GM19452 (cell line): ENCODE measurements at regions not wholly inside any gene's neighbourhood (a gene's known extent, or its start where the extent isn't known, plus 50 kb on each side); places are given as distances from the start of the nearest gene placed in this dataset.
"Not testable (repeated sequence)": the region's sequence is repeated elsewhere in the genome, so short reads cannot be mapped to it uniquely, and the experiment has no call there.

Experiments used
- ATAC-seq: cut with Tn5 transposase; IDR thresholded peaks from one replicate; pipeline ENCODE4 v1.9.1; 2021; ENCODE audit not compliant: unreplicated experiment

DNA sequence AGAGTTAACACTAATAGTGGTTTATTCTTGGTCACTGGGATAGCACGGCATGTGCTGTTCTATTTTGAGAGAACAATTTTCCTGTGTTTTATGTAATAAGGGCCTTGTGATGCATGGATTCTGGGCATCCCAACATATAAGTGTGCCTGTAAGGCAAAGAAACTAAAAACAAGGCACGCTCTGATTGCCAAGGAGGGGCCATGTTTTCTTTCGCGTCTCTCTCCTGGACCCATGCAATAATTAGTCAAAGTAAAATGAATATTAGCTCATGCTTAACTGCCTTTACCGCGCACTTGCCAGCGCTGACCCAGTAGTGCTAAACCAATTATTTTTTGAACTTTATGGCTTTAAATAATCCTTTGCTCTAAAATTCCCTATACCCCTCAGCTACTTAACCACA is 140.9 kb downstream of the PSAT1 start:
- ATAC-seq = no peak

DNA sequence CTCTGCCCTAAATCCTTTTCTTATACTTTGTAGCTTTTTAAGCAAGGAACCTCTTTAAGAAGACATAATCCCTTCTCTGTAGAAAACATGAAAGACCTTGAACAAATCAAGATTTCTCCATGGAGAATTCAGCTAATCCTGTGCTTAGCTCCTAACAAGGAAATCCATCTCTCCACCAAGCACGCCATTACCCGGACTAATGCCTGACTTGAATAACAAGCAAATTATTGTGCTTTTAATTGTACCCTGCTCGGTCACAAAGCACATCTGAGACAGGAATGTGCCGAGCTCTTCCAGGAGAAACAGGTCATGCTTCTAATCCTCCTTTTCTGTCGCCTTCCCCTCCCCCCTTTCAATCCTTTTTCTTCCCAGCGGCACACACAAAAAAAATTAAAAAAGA is 141.3 kb downstream of the PSAT1 start:
- ATAC-seq = no peak

DNA sequence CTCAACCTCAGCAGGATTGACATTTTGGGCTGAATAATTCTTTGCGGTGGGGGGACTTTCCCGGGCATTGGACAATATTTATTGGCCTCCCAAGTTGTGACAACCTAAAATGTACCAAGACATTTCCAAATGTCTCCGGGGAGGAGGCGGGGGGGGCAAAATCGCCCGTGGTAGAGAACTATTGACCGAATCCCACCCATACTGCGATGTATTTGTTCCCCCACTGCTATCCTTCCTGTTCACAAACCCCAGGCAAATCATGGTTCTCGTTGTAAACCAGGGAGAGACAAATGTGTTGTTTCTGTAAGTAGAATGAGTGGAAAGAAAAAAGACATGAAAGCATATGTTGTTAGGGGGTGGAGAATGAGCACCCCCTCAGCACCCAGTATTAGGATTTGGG is 141.9 kb downstream of the PSAT1 start:
- ATAC-seq = no peak

DNA sequence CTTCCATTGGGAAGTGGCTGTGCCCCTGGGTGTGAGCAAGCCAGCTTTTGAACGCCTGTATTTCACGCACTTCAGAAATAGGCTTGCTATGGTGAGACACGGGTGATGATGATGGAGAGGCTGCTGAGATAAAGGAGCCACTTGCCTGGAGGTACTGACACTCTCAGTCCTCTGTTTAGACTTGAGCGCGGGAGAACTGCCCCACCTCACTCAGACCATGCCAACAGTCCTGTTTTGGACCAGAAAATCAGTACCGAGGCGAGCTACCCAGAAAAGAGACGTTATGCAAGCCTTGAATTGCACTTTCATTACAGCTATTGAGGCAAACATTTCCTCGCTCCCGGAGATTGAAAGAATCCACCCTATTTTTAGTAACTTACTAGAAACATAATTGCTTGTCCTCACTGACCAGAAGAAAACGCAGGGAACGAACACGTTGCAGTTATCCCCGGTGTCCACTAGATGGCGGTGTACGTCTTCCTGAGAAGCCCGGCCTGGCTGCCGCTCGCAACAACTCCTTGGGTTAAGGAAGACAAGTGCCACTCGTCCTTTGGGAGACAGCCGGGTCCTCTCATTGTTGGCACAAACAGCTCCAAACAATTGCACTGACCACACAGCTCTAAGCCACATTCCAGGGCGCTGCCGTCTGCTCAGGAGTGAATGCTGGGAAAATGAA is 142.4 kb downstream of the PSAT1 start:
- peak; percentile 92 for ATAC-seq

DNA sequence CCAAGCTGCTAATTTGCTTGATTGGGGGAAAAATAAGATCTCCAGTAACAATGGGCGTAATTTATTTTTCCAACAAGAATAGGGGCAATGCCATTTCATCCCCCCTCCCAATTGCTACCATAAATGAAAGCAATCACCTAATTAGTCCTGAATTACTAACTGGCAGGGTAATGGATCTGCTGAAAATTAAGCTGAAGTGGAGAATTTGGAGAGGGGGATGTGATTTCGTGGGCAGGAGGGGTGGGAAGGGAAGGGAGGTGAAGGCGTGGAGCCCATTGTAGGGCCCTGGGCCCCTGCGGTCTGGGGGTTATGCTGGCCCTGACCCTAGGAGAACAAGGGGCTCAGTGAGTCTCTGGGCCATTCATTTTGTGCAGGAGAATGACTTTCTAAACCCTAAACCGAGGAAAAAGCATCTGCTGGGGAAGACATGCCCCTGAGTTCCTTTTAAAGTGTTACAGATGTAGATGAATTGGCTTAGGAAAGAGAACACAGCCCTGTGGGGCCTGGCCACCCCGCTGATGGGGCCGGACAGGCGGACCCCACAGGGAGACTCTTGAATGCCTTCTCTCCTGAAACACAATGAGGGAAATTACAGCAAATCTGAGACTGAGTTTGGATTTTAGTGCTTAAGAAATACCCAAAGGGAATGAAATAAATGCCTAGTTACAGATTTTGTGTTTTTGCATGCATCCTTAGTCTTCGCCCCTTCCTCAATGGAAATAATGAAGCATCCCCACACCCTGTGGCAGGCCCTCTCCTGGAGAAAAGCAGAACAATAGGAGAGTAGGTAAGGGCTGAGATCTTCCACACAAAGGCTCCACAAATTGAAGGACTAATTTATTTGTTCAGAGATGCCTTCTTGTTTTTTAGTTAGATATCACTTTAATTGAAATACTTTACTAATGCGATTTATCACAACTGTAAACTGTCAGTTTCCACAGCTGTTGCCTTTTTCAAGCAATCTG is 143.2 kb downstream of the PSAT1 start:
- ATAC-seq = no peak

DNA sequence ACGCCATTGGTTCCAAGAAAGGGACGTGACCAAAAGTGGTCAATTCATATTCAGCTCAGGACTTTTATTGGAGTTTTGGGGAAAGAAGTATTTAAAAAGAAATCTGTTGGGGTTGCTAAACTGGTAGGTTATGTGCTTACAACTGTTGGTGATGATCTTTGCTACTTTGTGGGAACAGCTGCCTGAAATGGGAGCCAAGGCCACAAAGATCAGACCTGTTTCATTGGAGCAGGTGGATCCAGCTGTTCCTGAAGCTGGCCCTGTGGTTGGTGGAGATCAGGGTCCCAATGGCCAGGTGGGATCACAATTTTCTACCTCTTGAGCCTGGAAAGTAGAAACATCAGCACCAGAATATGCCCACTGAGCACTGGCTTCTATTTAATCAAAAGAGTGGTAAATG is 144.5 kb downstream of the PSAT1 start:
- ATAC-seq = no peak

DNA sequence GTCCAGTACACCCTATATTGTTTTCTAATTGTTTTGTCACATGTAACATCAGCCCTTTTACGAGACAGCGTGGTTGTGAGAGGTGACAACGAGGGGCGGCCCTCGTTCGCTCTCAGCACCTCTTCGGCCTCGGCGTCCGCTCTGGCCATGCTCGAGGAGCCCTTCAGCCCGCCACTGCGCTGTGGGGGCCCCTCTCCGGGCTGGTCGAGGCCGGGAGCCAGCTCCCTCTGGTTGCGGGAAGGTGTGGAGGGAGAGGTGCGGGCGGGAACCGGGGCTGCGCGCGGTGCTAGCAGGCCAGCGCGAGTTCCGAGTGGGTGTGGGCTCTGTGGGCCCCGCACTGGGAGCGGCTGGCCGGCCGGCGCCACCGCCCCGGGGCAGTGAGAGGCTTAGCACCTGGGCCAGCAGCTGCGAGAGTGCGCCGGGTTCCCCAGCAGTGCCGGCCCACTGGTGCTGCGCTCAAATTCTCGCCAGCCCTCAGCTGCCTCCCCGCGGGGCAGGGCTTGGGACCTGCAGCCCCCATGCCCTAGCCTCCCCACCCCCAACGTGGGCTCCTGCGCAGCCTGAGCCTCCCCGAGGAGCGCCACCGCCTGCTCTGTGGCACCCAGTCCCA is 145.0 kb downstream of the PSAT1 start:
- no peak for ATAC-seq

DNA sequence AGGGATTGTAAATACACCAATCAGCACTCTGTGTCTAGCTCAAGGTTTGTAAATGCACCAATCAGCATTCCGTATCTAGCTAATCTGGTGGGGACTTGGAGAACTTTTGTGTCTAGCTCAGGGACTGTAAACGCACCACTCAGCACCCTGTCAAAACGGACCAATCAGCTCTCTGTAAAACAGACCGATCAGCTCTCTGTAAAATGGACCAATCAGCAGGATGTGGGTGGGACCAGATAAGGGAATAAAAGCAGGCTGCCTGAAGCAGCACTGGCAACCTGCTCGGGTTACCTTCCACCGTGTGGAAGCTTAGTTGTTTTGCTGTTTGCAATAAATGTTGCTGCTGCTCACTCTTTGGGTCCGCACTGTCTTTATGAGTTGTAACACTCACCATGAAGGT is 145.7 kb downstream of the PSAT1 start:
- ATAC-seq = not testable (repeated sequence)

DNA sequence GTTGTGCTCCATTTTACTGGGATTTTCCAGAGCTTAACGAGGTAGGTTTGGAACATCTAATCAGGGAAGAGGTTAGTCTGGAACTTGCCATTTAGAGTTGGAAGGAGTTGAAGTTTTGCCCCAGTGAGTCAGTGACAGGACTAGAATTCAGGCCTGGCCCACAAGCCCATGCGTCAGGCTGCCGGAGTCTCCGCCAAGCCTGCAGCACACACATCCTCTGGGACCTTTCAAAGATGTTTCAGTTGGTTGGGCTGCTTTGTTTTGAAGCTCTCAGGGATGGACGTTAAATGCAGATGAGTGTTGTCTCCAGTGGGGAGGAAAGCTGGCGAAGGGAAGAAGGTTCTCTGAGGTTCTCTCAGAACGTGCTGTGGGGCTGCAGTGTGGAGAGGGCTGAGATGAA is 147.0 kb downstream of the PSAT1 start:
- no peak for ATAC-seq

DNA sequence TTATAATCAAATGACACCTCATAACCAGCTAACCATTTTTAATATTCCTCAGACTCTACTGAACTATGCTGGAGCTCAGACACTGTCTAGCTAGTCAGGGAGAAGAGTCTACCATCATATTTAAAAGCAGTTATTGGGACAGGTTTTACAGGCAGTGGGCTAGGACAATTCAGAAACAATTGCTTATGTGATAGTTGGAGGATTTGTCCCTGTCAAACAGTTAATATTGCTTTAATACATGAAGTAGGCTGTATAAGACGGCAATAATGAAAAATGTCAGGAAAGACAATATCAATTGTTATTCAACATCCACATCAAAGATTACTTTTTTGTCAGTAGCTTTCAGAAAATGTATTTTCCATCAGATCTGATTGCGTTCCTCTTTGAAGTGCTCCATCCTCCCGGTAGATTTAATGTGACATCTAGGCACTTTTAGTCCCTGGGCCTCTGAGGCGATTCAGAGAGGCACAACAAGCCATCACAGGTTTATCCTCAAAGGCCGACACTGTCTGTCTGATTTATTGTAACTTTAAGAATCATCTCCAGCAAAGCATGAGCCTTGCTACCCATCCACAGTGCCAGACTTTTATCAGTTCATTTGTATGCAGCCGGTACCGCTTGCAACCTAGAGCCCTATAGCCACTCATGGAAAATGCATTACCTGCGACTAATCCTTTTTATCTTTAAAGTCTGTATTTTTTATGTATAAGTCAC is 152.2 kb downstream of the PSAT1 start:
- ATAC-seq = no peak

DNA sequence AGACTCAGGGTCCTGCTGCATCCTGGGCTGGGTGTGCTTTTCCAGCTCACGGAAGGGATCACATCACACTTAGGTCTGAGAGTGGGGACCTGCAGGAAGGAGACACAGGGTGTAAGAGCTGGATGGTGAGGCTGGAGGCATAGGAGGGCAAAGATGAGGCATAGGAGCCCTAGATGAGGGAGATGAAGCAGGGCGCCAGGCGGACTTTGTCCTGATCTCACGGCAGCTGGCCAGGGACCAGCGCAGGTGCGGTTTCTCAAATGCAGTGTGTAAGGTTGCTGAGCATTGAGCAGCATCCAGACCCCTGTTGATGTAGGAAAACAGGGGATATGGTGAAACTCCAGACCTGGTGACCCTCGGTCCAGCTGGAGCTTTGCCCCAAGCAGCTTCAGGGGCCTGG is 156.5 kb downstream of the PSAT1 start:
- no peak for ATAC-seq

DNA sequence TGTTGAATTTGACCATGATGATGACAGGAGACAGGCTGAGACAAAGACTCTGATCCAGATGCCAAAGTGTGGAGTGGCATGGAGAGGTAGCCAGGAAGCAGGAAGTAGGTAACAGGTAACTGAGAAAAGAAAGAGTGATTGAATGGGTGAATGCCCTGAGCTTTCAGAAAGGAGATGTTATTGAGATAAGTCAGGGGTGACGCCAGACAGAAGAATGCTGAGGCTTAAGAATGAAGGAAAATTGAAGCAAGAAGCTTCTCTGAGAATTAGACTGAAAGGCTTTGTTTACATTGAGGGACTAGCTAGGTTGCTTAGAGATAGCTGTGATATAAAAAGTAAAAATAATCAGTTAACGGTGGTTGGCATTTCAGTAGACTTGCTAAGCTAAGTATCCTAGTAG is 165.7 kb downstream of the PSAT1 start:
- no peak for ATAC-seq

DNA sequence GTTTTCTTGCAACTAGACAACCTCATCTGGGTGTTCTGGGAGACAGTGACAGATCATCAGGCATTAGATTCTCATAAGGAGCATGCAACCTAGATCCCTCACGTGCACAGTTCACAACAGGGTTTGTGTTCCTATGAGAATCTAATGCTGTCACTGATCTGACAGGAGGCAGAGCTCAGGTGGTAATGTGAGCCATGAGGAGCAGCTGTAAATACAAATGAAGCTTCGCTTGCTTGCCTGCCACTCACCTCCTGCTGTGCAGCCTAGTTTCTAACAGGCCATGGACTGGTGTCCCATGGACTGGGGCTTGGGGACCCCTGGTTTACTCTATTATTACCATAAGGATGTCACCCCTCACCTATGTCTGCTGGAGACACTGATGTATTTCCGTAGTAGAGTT is 166.8 kb downstream of the PSAT1 start:
- no peak for ATAC-seq

DNA sequence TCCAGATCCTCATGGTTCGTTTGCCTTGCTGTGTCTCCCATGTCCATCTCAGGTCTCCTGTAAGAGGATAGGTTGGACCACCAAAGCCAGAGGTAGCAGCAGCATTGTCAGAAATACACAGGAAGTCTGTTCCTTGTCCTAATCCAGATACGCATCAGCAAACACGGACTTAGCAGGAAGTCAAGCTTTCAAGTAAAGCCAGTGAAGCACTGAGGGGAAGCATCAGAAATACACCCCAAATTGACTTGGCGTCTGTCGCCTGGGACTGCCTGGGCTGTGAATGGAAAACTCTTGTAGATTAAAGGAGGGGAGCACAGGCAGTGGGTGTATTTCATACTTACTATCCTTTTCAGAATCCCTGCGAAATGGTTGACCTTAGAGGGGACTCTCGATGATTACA is 171.3 kb downstream of the PSAT1 start:
- no peak for ATAC-seq

DNA sequence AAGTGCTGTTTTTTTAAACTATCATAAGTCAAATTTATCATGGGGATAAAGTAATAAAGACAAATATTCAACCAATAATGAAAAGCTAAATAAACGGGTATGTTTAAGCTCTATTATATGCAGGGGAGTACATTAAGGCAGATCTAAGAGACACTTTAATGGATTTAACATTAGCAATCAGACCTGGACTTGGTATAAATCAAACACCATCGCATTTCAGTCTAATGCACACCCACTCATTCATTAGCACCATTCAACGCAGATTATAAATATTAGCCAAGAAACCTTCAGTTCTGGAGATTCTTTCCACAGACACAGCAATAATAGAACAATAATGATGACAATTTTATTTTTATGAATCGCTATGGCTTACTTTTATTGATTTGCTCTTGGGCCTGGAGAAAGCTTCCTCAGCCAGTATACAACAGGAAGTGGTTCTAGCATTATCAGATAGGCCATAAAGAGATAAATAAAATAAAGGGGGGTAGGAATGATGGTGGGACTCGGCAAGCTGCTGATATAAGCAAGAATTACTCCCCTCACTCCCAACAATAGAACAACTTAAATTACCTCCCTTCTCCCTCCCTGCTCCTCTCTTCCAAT is 172.2 kb downstream of the PSAT1 start:
- ATAC-seq = no peak

DNA sequence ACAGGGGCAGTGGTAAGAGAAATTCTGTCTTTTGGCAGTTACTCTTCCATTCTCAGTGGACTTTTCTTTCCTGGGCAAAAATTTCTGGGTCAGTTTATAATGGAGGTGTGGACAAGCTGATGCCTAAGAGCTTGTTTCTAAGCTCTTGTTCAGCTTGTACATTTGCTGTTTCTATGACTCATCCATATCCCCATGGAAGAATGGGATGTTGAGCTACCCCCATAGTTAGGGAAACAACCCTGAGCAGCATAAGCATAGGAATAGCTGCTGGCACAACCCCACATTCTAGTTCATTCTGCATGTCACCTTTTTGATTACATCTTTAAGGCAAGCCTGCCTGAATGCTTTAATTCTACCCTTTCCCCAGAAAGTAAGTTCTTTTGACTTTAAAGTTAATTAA is 173.3 kb downstream of the PSAT1 start:
- no peak for ATAC-seq

DNA sequence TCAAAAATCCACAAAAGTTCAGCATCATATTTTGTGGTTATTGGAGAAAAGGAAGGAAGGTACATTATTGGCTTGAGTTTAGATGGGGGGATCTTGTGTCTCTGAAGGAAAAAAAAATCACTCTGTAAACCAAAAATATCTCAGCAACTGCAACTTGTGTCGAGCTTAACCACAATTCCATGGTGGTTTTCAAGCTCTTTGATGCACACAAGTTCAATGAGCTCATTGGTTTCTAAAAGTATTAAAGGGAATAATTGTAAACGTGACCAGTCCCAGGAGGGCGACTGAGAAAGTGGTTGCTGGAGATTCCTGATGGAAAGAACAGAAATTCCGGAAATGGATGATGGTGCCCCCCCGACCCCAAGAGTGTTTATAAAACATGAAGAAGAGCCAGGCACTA is 173.8 kb downstream of the PSAT1 start:
- no peak for ATAC-seq

DNA sequence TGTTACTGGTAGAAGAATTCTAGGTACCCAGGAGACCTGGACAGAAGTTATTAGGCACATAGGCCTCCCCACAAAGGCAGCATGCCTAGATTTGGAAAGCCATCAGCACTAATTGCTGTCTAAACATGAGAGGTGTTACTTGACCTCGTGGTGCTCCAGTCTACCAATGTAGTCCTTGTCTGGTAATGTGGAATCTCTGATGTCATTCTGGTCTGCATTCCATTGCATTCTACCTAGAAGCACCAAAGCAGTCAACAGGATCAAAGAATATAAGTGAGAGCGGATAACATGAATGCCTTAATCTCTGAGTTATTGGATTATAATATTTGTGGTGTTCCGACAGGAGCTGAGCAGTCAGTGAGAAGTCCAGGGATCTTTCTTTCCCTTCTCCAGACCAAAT is 175.2 kb downstream of the PSAT1 start:
- no peak for ATAC-seq

DNA sequence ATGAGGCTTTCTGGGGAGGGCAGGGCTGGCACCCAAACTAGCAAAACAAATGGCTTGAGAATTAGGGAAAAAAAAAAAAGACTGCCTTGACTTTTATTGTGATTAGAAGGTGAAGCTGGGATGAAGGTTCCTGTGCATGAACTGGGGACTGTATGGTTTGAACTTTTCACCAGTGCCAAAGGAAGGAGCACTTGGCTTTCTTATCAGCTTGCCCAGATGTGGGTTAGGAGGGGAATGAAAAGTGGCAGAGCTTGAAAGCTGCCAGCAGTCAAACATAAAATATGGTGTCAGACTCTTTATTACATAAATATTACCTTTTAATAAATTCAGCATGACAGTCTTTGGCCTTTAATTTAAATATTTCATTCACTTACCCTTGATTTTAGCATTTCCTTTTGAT is 182.5 kb downstream of the PSAT1 start:
- no peak for ATAC-seq

DNA sequence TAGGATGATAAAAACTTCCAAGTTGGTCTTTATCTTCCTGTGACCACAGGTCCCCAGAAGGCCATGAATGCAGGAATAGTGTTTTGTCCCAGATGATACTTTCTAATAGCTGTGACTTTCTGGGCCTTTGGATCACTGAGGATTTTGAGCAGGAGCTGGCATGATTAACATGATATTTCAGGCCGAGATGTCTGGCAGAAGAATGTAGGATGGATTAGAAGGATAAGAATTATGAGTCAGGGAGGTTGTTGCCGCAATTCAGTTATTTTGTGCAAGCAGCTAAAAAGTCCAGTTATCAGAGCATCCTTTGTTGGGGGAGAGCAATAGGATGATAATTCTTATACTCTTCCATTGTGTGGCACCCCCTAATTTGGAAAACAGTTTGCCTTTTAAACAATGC is 189.7 kb downstream of the PSAT1 start:
- ATAC-seq = no peak

DNA sequence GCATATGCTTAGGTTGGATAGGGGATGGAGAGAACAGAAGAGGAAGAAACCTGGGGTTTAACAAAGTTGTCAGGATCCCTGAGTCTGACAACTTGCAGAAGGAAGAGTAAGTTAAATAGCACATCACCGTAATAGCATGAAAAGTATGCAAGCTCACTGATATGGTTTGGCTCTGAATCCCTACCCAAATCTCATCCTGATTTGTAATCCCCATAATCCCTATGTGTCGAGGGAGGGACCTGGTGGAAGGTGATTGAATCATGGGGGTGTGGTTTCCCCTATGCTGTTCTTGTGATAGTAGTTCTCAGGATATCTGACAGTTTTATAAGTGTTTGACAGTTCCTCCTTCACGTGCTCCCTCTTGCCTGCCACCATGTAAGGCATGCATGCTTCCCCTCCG is 193.3 kb downstream of the PSAT1 start:
- no peak for ATAC-seq
